Activated CD8-positive, alpha-beta memory T cell treated with anti-CD3 and anti-CD28 coated beads, Interleukin-2, amount 10 ng/mL, durations not matched to agents 7 days and 5 days (primary cell): ENCODE measurements at regions not wholly inside any gene's neighbourhood (a gene's known extent, or its start where the extent isn't known, plus 50 kb on each side); places are given as distances from the start of the nearest gene placed in this dataset.

Source experiments
- ATAC-seq: fragments of 150-1000 bp; cut with Tn5 transposase; one replicate; pipeline ENCODE4 v1.10.0; 2021; ENCODE audit warnings: moderate library complexity
- CTCF ChIA-PET: fragments of 350-600 bp; sonication (Branson Sonifier 250); formaldehyde crosslinking; loops from one replicate; lab custom pipeline; 2021; ENCODE audit warnings: antibody characterized with exemption; lab: Charles Lee
- DNase-seq: peaks from one replicate; pipeline ENCODE4 v3.0.0-alpha.2; 2020
- H3K27ac Mint-ChIP-seq: one replicate; pipeline ENCODE4 v1.8.0; 2021; ENCODE audit warnings: mild to moderate bottlenecking, mixed read lengths
- H3K27me3 Mint-ChIP-seq: one replicate; pipeline ENCODE4 v1.8.0; 2021; ENCODE audit warnings: mixed read lengths
- H3K36me3 Mint-ChIP-seq: one replicate; pipeline ENCODE4 v1.8.0; 2021; ENCODE audit warnings: mild to moderate bottlenecking, mixed read lengths
- H3K4me1 Mint-ChIP-seq: one replicate; pipeline ENCODE4 v1.8.0; 2021; ENCODE audit warnings: mixed read lengths
- H3K4me3 Mint-ChIP-seq: one replicate; pipeline ENCODE4 v1.8.0; 2021; ENCODE audit warnings: mild to moderate bottlenecking, moderate library complexity, mixed read lengths
- H3K9me3 Mint-ChIP-seq: one replicate; pipeline ENCODE4 v1.8.0; 2022; ENCODE audit warnings: low read depth, mixed read lengths

DNA sequence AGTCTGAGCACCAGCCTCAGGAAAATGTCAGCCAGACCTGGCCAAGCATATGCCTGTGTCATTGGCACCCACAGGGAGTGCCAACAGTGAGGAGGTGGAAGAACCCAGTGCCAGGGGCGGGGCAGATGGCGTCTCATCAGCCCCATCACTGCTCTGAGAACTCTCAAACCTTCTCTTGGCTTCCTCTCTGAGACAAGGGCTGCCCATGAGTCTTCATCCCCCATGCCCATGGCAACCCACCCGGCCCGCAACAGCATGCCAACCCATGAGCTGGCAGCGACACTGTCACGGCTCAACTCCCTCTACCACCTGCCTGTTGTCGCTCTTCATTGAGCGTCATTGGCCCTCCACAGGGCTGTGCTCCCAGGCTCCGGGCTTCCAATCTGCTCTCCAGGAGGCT, 340.5 kb downstream of the BUD13 start:
- no peaks in the 10 kb centered on the region for H3K36me3 Mint-ChIP-seq
- no peak for ATAC-seq
- H3K27ac Mint-ChIP-seq: no peak overlapping the region
- DNase-seq: no peak
- no peak overlapping the region for H3K4me3 Mint-ChIP-seq
- H3K9me3 Mint-ChIP-seq: no peaks in the 10 kb centered on the region
- H3K27me3 Mint-ChIP-seq: peaks cover 7% of the 10 kb centered on the region
- CTCF ChIA-PET: no interaction called here
- H3K4me1 Mint-ChIP-seq: no peaks in the 10 kb centered on the region

DNA sequence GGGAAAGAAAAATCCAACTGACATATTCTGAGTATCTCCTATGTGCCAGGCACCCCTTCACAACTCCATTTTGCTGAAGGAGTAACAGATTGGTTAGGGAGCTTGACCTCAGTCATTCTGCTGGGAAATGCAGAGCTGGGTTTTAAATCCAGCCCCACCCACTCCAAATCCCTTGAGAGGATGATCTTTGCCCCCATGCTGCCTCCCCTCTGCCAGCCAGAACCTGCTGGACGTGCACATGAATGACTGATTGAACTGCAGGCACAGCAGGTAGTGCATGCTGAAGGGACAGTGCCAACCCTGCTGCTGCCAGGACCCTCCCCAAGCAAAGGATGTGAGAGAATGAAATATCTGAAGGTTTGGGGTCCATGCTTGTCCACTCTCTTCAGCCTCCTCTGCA, 340.9 kb downstream of the BUD13 start:
- Mint-ChIP-seq H3K4me1 (no peaks in the 10 kb centered on the region), H3K36me3 (no peaks in the 10 kb centered on the region), H3K27me3 (peaks cover 7% of the 10 kb centered on the region), H3K9me3 (no peaks in the 10 kb centered on the region), H3K27ac (no peak overlapping the region), H3K4me3 (no peak overlapping the region)
- DNase-seq (no peak), ATAC-seq (no peak)
- CTCF ChIA-PET: no interaction called here

DNA sequence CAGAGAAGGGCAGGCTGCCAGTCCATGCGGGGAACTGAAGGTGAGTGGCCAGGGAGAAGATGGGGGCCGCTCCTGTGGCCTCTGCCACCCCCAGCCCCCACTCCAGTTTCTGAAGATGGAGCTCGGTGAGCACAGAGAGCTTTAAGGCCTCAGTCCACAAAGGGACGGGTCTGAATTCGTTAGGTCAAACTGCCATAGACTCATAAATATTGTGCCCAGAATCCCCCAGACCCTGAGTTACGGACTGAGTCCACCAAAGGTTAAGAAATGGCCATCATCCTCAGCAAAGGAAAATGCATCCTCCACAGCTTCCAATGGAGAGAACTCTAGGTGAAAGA, 344.2 kb downstream of the BUD13 start:
- H3K27me3 Mint-ChIP-seq: peaks cover 7% of the 10 kb centered on the region
- H3K9me3 Mint-ChIP-seq: no peaks in the 10 kb centered on the region
- CTCF ChIA-PET: no interaction called here
- H3K36me3 Mint-ChIP-seq: no peaks in the 10 kb centered on the region
- no peak overlapping the region for H3K27ac Mint-ChIP-seq
- no peak for DNase-seq
- no peak for ATAC-seq
- no peaks in the 10 kb centered on the region for H3K4me1 Mint-ChIP-seq
- no peak overlapping the region for H3K4me3 Mint-ChIP-seq

DNA sequence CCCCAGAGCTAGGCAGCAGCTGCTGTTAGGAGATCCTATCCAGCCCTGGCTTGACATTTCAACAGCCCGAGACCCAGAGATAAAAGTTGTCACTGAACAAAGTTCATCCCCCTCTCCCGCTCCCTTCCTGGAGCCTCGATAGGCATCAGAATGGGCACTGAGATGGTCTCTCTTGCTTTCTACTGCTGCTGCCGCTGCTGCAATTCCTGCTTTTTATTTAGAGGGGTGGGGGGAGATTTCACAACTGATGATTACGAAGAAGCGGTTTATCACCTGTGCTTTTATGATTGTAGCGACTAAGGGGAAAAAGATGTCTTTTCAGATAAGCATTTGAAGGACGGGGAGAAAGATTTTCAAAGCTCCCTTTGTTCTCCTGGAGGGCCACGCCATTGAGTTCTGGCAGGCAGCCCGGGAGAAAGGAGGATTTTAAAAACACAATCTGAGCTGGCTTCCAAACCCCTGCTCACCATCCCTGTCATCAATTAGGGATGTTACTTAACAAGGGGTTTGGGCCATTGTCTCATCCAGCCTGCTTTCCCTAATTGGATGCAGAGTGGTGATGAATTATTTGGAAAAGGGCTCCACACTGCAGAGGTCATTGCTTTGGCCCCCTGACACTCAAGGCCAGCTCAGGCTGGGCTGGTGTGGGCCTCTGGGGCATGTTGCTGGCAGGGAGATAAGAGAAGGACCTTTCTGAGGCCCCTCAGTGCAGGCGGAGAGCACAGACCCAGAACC, 344.7 kb downstream of the BUD13 start:
- Mint-ChIP-seq H3K36me3 (no peaks in the 10 kb centered on the region), H3K4me3 (no peak overlapping the region), H3K9me3 (no peaks in the 10 kb centered on the region), H3K4me1 (no peaks in the 10 kb centered on the region), H3K27ac (no peak overlapping the region), H3K27me3 (peaks cover 7% of the 10 kb centered on the region)
- ATAC-seq (no peak), DNase-seq (no peak)
- CTCF ChIA-PET: no interaction called here

DNA sequence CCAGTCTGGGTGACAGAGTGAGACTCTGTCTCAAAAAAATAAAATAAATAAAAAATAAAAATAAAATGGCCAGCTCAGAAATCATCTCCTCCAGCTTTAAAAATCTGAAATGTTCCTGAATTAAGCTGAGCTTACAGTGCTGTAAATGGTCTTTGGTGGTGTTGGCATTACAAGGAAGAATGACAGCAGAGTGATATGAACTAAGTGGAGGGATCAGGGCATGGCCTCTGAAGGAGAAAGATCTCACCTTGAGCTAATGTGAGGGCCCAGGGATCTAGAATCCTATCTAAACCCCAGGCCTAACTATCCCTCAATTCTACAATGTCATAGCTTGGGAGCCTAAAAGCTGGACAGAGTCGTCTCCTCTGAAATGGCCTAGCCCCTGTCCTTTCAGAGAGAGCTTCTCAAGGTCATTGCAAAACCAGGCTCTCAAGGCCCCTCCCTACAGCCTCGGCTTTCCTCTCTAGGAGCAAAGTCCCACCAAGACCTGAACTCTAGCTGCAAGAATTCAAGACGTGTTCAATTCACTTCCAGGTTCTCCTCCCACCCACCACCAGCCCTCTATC, 345.4 kb downstream of the BUD13 start:
- Mint-ChIP-seq H3K4me3 (no peak overlapping the region), H3K9me3 (no peaks in the 10 kb centered on the region), H3K27ac (no peak overlapping the region), H3K27me3 (peaks cover 7% of the 10 kb centered on the region), H3K4me1 (no peaks in the 10 kb centered on the region), H3K36me3 (no peaks in the 10 kb centered on the region)
- CTCF ChIA-PET: no interaction called here
- ATAC-seq (no peak), DNase-seq (no peak)

DNA sequence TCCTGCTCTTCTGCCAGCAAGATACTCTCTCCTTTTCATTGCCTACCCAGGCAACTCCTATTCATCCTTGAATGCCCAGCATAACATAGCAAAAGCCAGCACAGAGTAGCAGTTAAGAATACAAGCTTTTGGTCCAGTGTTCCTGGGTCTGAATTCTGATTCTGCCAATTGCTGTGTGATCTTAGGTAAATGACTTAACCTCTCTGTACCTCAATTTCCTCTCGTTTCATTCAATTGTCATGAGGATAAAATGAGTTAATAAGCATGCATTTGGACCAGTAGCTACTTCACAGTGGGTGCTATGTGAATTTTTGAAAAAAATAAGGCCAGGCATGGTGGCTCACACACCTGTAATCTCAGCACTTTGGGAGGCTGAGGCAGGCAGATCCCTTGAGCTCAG, 346.0 kb downstream of the BUD13 start:
- no peaks in the 10 kb centered on the region for H3K36me3 Mint-ChIP-seq
- ATAC-seq (no peak), DNase-seq (no peak)
- CTCF ChIA-PET: no interaction called here
- no peak overlapping the region for H3K27ac Mint-ChIP-seq
- peaks cover 7% of the 10 kb centered on the region for H3K27me3 Mint-ChIP-seq
- H3K4me1 Mint-ChIP-seq: no peaks in the 10 kb centered on the region
- no peaks in the 10 kb centered on the region for H3K9me3 Mint-ChIP-seq
- H3K4me3 Mint-ChIP-seq: no peak overlapping the region

DNA sequence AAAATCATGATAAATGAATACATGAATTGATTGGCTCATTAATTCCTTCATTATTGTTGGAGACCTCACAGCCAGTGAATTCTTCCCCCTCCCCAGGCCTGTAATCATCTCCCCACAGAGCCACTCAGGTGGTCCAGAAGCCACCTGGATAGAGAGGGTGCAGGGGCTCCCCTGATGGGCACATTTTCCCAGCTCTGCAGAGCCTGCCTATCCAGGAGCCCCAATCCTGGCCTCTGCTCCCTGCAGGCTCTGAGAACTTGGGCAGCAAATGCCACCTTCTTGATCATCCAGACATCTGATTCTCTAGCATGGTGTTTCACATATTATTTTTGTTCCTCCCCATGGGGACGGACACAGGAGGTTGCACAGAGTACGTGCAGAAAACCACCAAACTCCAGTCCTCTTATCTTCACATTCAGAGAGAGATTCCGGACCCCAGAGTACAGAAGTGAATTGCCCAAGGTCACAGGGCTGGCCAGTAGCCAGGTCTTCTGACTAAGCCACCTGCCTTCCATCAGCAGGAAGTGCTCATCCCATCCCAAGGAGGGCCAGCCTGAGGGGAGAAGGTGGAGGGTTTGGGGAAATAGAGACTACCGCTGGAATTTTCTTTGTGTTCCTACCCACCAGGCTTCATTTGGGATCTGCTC, 348.0 kb downstream of the BUD13 start:
- no peak for ATAC-seq
- no peaks in the 10 kb centered on the region for H3K36me3 Mint-ChIP-seq
- H3K4me3 Mint-ChIP-seq: no peak overlapping the region
- H3K27ac Mint-ChIP-seq: no peak overlapping the region
- no peaks in the 10 kb centered on the region for H3K9me3 Mint-ChIP-seq
- CTCF ChIA-PET: no interaction called here
- peaks cover 9% of the 10 kb centered on the region for H3K27me3 Mint-ChIP-seq
- H3K4me1 Mint-ChIP-seq: no peaks in the 10 kb centered on the region
- no peak for DNase-seq

DNA sequence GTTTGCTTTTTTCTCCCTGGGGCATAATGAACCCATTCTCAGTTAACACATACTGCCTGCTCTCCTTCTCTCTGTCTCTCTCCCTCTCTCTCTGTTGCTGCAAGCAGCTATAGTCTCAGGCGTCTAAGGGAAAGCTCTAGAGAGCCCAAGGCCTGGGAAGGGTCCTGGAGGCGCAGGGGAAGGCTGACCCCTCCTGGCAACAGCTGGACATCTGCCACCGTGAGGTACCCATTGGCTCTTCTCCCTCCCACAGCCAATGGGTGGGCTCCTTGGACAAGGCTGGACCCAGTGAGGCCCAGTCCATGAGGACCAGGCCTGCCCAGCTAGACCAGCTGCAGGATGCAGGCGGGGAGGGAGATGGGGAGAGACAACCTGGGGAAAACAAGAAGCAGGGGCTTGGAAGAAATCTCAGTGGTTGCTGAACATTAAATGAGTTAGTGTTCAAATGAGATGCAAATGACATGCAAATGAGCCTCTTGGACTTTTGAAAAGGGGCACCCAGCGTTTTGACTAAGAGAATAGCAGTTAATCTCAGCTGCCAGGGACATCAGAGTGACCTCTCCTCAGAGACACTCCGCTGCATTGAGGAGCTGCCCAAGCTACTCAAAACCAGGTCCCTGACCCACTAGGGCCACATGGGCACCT, 349.7 kb downstream of the BUD13 start:
- ATAC-seq: no peak
- CTCF ChIA-PET: no interaction called here
- H3K4me3 Mint-ChIP-seq: no peak overlapping the region

DNA sequence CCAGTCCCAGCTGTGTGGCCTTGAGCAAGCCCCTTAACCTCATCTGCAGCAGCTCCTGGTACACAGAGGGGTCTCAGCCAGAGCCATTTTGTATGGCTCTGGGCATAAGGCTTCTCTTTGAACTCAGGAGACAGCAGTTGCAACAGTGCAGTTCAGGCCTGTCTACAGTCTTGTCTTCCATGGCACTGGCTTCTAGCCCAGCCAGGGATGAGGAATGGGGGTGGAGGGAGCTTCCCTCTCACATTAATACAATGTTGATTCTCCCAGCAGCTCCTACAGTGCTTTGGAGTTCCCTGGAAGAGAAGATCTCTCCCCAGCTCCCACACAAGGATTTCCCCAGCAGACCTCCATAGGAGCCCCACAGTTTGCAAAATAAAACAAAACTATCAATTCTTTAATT, 350.2 kb downstream of the BUD13 start:
- Mint-ChIP-seq H3K9me3 (no peaks in the 10 kb centered on the region), H3K27me3 (peaks cover 5% of the 10 kb centered on the region), H3K36me3 (no peaks in the 10 kb centered on the region), H3K27ac (no peak overlapping the region), H3K4me1 (no peaks in the 10 kb centered on the region), H3K4me3 (no peak overlapping the region)
- CTCF ChIA-PET: no interaction called here
- DNase-seq: no peak
- ATAC-seq: no peak

More for the DNA sequence above, 349.7 kb downstream of the BUD13 start:
- Mint-ChIP-seq H3K9me3 (no peaks in the 10 kb centered on the region), H3K27me3 (peaks cover 10% of the 10 kb centered on the region), H3K4me1 (no peaks in the 10 kb centered on the region), H3K36me3 (no peaks in the 10 kb centered on the region), H3K27ac (no peak overlapping the region)
- DNase-seq: no peak

DNA sequence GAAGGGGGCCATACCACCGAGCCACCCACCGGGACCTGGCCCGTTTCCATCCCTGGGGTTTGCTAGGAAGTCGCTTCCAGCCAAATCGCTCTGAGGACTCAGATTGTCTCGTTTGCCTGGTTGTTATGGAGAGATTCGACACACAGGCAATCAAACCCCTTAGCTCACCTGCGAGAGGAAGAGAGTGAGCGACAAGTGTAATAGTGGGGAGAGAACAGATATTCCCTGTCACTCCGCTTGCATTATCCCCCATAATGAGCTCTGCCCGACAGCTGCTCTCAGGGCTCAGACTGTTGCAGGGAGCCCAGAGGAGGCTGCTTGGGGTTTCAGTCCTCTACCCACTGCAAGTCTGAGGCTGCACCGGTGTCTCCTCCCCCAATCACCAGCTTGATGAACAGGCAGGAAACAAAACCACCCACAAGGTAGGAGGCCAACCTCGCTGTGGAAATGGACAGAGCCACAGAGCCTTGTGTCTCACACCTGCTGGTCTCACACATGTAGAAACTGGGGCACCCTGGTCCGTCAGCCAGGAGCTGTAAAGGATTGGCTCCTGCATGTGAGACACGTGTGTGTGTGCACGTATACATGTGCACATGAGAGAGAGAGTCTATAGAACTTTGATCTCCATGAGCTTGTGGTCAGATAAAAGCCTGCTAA, 351.1 kb downstream of the BUD13 start:
- no peaks in the 10 kb centered on the region for H3K36me3 Mint-ChIP-seq
- no peak for DNase-seq
- no peaks in the 10 kb centered on the region for H3K9me3 Mint-ChIP-seq
- no peak overlapping the region for H3K4me3 Mint-ChIP-seq
- H3K27me3 Mint-ChIP-seq: peaks cover 2% of the 10 kb centered on the region
- CTCF ChIA-PET: no interaction called here
- H3K27ac Mint-ChIP-seq: no peak overlapping the region
- no peaks in the 10 kb centered on the region for H3K4me1 Mint-ChIP-seq
- no peak for ATAC-seq

DNA sequence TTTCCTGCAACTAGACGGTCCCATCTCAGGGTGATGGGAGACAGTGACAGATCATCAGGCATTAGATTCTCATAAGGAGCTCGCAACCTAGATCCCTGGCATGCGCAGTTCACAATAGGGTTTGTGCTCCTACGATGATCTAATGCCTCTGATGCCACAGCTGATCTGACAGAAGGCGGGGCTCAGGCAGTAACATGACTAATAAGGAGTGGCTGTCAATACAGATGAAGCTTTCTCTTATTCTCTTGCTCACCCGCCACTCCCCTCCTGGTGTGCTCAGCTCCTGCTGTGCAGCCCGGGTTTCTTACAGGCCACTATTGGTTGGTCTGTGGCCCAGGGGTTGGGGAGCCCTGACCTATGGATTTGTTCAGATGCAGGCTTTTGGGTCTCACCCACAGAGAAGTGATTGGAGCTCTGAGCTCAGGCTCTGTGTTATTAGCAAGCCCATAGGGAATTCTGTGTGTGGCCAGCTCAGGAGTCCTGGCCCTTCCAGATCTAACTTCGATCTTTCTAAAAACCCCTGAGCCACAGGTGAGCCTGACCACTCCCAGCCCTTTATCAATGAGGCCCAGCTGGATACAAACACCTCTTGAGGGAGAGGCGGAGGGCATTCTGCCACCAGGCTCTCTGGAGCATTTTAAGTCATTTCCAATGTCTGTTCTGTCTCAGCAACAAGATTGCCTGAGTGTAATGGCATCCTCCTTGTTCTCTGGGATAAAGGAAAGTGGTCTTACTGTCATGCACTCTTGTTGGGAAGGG, 351.8 kb downstream of the BUD13 start:
- Mint-ChIP-seq H3K9me3 (no peaks in the 10 kb centered on the region), H3K4me3 (no peak overlapping the region), H3K4me1 (no peaks in the 10 kb centered on the region), H3K27me3 (peaks cover 2% of the 10 kb centered on the region), H3K36me3 (no peaks in the 10 kb centered on the region), H3K27ac (no peak overlapping the region)
- CTCF ChIA-PET: no interaction called here
- no peak for ATAC-seq
- no peak for DNase-seq

DNA sequence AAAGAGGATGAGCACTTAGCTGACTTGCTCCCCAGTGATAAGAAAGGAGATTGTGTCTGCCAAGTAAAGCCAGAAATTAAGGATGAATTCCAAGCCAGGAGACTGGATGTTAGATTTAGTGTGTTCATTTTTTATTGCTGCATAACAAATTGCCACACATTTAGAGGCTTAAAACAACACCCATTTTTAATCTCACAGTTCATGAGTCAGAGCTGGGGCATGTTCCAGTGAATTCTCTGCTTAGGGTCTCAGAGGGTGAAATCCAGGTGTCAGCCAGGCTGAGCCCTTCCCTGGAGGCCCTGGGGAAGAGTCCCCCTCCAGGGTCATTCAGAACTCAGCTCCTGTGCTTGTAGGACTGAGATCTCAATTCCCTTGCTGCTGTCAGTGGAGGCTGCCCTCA, 352.8 kb downstream of the BUD13 start:
- Mint-ChIP-seq H3K9me3 (no peaks in the 10 kb centered on the region), H3K27me3 (peaks cover 2% of the 10 kb centered on the region), H3K36me3 (no peaks in the 10 kb centered on the region), H3K4me3 (no peak overlapping the region), H3K4me1 (no peaks in the 10 kb centered on the region), H3K27ac (no peak overlapping the region)
- ATAC-seq: no peak
- CTCF ChIA-PET: no interaction called here
- no peak for DNase-seq

DNA sequence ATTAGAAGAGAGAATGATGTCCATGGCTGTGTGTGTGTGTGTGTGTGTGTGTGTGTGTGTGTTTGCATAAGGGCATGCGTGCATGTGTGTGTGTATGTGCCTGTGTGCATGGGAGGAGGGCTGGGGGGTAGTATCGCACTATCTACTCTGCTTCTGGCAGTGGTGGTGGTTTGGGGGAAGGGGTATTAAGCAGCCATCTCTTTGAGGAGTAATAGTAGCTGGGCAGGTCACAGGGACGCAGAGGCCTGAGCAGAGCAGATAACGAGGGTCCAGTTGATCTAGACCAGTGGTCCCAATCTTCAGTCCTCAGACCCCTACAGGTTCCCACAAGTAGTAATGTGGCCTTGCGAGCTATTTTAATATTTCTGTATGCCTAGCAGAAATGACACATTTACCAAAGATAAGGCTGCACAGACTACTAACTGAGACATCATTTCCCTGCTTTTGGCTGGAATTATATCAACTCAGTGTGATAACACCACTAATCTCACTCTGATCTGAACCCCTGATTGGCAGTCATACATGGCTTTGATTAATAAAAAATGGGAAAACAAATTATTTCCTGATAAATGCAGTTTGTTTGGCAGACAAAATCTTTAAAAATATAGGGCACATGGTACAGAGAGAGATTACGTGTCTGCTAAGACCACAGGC, 354.3 kb downstream of the BUD13 start:
- H3K4me1 Mint-ChIP-seq: no peaks in the 10 kb centered on the region
- no peaks in the 10 kb centered on the region for H3K9me3 Mint-ChIP-seq
- ATAC-seq: no peak
- DNase-seq: no peak
- CTCF ChIA-PET: no interaction called here
- no peak overlapping the region for H3K27ac Mint-ChIP-seq
- no peak overlapping the region for H3K4me3 Mint-ChIP-seq
- H3K27me3 Mint-ChIP-seq: peaks cover 2% of the 10 kb centered on the region
- H3K36me3 Mint-ChIP-seq: no peaks in the 10 kb centered on the region
